GM12878 (cell line): ENCODE measurements at regions not wholly inside any gene's neighbourhood (a gene's known extent, or its start where the extent isn't known, plus 50 kb on each side); places are given as distances from the start of the nearest gene placed in this dataset.

Source experiments
- ATAC-seq: fragments of 200-7000 bp; cut with Tn5 transposase; 3 replicates; pipeline ENCODE4 v1.9.1; 2020; ENCODE audit warnings: mild to moderate bottlenecking, moderate library complexity
- BruUV-seq: library from RNA; stranded (reverse); fragments of 400-500 nt; replicated peaks from 2 replicates; lab custom pipeline; 2021; lab: Mats Ljungman, UMichigan
- CTCF ChIA-PET: fragments of 300-600 bp; sonication (Branson Sonifier 250); formaldehyde crosslinking; extraction: SDS; loops from one replicate; lab custom pipeline; 2021; ENCODE audit warnings: inconsistent platforms; lab: Yijun Ruan, JAX
- POLR2A ChIA-PET: fragments of 350-600 bp; formaldehyde crosslinking; extraction: SDS; loops from one replicate; lab custom pipeline; 2021; ENCODE audit warnings: inconsistent platforms; lab: Charles Lee
- RAD21 ChIA-PET: fragments of 300-600 bp; sonication (Branson Sonifier 250); formaldehyde crosslinking; loops from one replicate; lab custom pipeline; 2023; ENCODE audit warnings: antibody characterized with exemption; ENCODE audit not compliant: unreplicated experiment; lab: Charles Lee
- SMC1A ChIA-PET: fragments of 300-600 bp; sonication (Branson Sonifier 250); formaldehyde crosslinking; loops from one replicate; lab custom pipeline; 2023; ENCODE audit not compliant: unreplicated experiment, uncharacterized antibody; lab: Charles Lee
- DNase-seq: peaks from one replicate; pipeline ENCODE4 v3.0.0-alpha.2; 2011; ENCODE audit warnings: low read depth, low spot score
- FAIRE-seq: peaks from 3 replicates; lab custom pipeline; 2011; peaks lifted over from hg19 to GRCh38; lab: Jason Lieb, UNC
- H2AFZ ChIP-seq: 2 replicates; pipeline ENCODE4 v1.6.0; 2011; ENCODE audit warnings: low read depth, low read length, control low read depth; ENCODE audit not compliant: control insufficient read depth
- H3K27ac ChIP-seq: 2 replicates; pipeline ENCODE4 v1.5.1; 2011; ENCODE audit warnings: control low read depth; ENCODE audit not compliant: control insufficient read depth, insufficient read depth
- H3K27me3 ChIP-seq, 2 experiments: replicated peaks in 1 of 2; 2 replicates each; pipeline versions ENCODE4 v1.6.0 to v1.6.1; 2011; ENCODE audit warnings: low read length in 1 of 2; ENCODE audit not compliant: control insufficient read depth in 2 of 2, insufficient read depth in 2 of 2
- H3K36me3 ChIP-seq, 2 experiments: 2 replicates each; pipeline ENCODE4 v1.5.1; 2011; ENCODE audit warnings: low read length in 1 of 2; ENCODE audit not compliant: control insufficient read depth in 2 of 2, insufficient read depth in 2 of 2
- H3K4me1 ChIP-seq: 2 replicates; pipeline ENCODE4 v1.6.1; 2011; ENCODE audit warnings: mild to moderate bottlenecking, low read length, moderate library complexity, mixed read lengths; ENCODE audit not compliant: control insufficient read depth, insufficient read depth
- H3K4me2 ChIP-seq: 2 replicates; pipeline ENCODE4 v1.6.0; 2011; ENCODE audit warnings: control low read depth; ENCODE audit not compliant: control insufficient read depth, insufficient read depth
- H3K4me3 ChIP-seq: fragments of 200-600 bp; sonication (generic); 2 replicates; pipeline ENCODE4 v1.5.1; 2016
- H3K79me2 ChIP-seq: 2 replicates; pipeline ENCODE4 v1.6.0; 2011; ENCODE audit warnings: low read length; ENCODE audit not compliant: control insufficient read depth, insufficient read depth
- H3K9ac ChIP-seq: 2 replicates; pipeline ENCODE4 v1.8.0; 2011; ENCODE audit warnings: low read length, control low read depth, mixed read lengths; ENCODE audit not compliant: control insufficient read depth, insufficient read depth
- H3K9me3 ChIP-seq: replicated peaks from 3 replicates; pipeline ENCODE4 v1.5.1; 2011; ENCODE audit warnings: mild to moderate bottlenecking, low read length; ENCODE audit not compliant: control insufficient read depth, insufficient read depth
- H4K20me1 ChIP-seq: 2 replicates; pipeline ENCODE4 v1.6.0; 2011; ENCODE audit not compliant: control insufficient read depth, insufficient read depth
- NFXL1 ChIP-seq: fragments of 450-650 bp; IDR thresholded peaks from 2 replicates; pipeline ENCODE4 v1.6.1; 2017; ENCODE audit warnings: antibody characterized with exemption, mild to moderate bottlenecking, borderline replicate concordance
- POLR2A ChIP-seq: IDR thresholded peaks from 2 replicates; pipeline ENCODE4 v1.6.1; 2011; ENCODE audit warnings: low read depth, mild to moderate bottlenecking, low read length
- POLR2AphosphoS2 ChIP-seq: IDR thresholded peaks from 2 replicates; pipeline ENCODE4 v1.6.1; 2011; ENCODE audit warnings: low read depth, mild to moderate bottlenecking, low read length, improper control_type of control experiment, moderate library complexity
- RUNX3 ChIP-seq: IDR thresholded peaks from 2 replicates; pipeline ENCODE4 v1.6.1; 2012; ENCODE audit warnings: low read length, inconsistent platforms
- ZZZ3 ChIP-seq: IDR thresholded peaks from 2 replicates; pipeline ENCODE4 v1.6.1; 2011; ENCODE audit warnings: low read depth; ENCODE audit not compliant: control insufficient read depth, insufficient read length
- in situ Hi-C: fragments of 300-500 bp; cut with MboI; formaldehyde crosslinking; loops from 9 replicates; pipeline ENCODE4 v1.14.3; 2018; ENCODE audit warnings: mixed read lengths
- intact Hi-C: fragments of 100-400 bp; cut with micrococcal nuclease; formaldehyde crosslinking; loops from one replicate; pipeline ENCODE4 v1.14.2; 2022; ENCODE audit not compliant: unreplicated experiment
- TF ChIP-seq, protein P1 (sequence below): fragments of 450-650 bp; IDR thresholded peaks from 2 replicates; pipeline ENCODE4 v1.6.1; 2018; ENCODE audit warnings: borderline replicate concordance, mild to moderate bottlenecking; ENCODE audit not compliant: partially characterized antibody
- TF ChIP-seq, protein P2 (sequence below): IDR thresholded peaks from 2 replicates; pipeline ENCODE4 v1.6.1; 2012; ENCODE audit warnings: low read depth, low read length, improper control_type of control experiment
- TF ChIP-seq, protein P3 (sequence below): IDR thresholded peaks from 2 replicates; pipeline ENCODE4 v1.6.1; 2011; ENCODE audit warnings: mild to moderate bottlenecking, low read depth, low read length, moderate library complexity; ENCODE audit not compliant: insufficient replicate concordance
- TF ChIP-seq, protein P4 (sequence below): fragments of 450-650 bp; formaldehyde crosslinking; IDR thresholded peaks from 2 replicates; pipeline ENCODE4 v1.4.0; 2022; ENCODE audit warnings: mild to moderate bottlenecking, moderate library complexity

DNA sequence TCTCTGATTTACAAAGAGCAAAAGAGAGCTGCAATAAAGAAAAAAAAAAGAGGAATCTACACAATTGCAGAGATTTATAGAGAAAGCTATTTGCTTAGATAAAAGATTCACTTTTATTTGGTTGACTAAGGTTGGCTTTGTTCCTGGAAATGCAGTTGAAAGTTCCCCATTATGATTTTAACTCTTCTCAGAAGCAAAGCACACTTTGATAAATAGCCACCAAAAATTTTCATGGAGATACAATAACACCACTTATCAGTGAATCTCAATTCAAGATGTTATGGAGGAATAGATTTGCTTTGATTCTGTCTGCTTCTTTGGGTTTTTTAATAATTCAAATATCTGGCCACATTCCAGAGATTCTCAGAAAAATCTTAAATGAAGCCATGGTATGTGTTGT lies 88.5 kb upstream of the ANO3 start:
- DNase-seq (no peak), FAIRE-seq (no peak), ATAC-seq (no peak)
- Histone ChIP-seq H3K9me3 (no peaks in the 10 kb centered on the region), H3K27ac (no peak overlapping the region), H4K20me1 (no peaks in the 10 kb centered on the region), H3K9ac (no peak overlapping the region), H3K4me3 (no peak overlapping the region), H3K4me2 (no peak overlapping the region), H3K36me3 (no peaks in the 10 kb centered on the region), H2AFZ (no peak overlapping the region), H3K79me2 (no peaks in the 10 kb centered on the region), H3K27me3 (no peaks in the 10 kb centered on the region), H3K4me1 (no peaks in the 10 kb centered on the region)
- CTCF ChIA-PET: interaction anchor here (0.6 to 0.9 kb wide), 2 partner anchors 9 to 32 kb away, joined by 3 read pairs; no protein-coding TSS in a partner anchor
- SMC1A ChIA-PET: interaction anchor here (1.0 kb wide), 1 partner anchor 26 kb away, joined by 3 read pairs; no protein-coding TSS in a partner anchor
- TF ChIP-seq NFXL1 (no peak), RUNX3 (no peak), ZZZ3 (no peak), POLR2AphosphoS2 (no peak), POLR2A (no peak)
- TF ChIP-seq, protein P1, sequence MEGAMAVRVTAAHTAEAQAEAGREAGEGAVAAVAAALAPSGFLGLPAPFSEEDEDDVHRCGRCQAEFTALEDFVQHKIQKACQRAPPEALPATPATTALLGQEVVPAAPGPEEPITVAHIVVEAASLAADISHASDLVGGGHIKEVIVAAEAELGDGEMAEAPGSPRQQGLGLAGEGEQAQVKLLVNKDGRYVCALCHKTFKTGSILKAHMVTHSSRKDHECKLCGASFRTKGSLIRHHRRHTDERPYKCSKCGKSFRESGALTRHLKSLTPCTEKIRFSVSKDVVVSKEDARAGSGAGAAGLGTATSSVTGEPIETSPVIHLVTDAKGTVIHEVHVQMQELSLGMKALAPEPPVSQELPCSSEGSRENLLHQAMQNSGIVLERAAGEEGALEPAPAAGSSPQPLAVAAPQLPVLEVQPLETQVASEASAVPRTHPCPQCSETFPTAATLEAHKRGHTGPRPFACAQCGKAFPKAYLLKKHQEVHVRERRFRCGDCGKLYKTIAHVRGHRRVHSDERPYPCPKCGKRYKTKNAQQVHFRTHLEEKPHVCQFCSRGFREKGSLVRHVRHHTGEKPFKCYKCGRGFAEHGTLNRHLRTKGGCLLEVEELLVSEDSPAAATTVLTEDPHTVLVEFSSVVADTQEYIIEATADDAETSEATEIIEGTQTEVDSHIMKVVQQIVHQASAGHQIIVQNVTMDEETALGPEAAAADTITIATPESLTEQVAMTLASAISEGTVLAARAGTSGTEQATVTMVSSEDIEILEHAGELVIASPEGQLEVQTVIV: no peak
- TF ChIP-seq, protein P2, sequence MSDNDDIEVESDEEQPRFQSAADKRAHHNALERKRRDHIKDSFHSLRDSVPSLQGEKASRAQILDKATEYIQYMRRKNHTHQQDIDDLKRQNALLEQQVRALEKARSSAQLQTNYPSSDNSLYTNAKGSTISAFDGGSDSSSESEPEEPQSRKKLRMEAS: no peak
- TF ChIP-seq, protein P3, sequence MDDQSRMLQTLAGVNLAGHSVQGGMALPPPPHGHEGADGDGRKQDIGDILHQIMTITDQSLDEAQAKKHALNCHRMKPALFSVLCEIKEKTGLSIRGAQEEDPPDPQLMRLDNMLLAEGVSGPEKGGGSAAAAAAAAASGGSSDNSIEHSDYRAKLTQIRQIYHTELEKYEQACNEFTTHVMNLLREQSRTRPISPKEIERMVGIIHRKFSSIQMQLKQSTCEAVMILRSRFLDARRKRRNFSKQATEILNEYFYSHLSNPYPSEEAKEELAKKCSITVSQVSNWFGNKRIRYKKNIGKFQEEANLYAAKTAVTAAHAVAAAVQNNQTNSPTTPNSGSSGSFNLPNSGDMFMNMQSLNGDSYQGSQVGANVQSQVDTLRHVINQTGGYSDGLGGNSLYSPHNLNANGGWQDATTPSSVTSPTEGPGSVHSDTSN: no peak
- TF ChIP-seq, protein P4, sequence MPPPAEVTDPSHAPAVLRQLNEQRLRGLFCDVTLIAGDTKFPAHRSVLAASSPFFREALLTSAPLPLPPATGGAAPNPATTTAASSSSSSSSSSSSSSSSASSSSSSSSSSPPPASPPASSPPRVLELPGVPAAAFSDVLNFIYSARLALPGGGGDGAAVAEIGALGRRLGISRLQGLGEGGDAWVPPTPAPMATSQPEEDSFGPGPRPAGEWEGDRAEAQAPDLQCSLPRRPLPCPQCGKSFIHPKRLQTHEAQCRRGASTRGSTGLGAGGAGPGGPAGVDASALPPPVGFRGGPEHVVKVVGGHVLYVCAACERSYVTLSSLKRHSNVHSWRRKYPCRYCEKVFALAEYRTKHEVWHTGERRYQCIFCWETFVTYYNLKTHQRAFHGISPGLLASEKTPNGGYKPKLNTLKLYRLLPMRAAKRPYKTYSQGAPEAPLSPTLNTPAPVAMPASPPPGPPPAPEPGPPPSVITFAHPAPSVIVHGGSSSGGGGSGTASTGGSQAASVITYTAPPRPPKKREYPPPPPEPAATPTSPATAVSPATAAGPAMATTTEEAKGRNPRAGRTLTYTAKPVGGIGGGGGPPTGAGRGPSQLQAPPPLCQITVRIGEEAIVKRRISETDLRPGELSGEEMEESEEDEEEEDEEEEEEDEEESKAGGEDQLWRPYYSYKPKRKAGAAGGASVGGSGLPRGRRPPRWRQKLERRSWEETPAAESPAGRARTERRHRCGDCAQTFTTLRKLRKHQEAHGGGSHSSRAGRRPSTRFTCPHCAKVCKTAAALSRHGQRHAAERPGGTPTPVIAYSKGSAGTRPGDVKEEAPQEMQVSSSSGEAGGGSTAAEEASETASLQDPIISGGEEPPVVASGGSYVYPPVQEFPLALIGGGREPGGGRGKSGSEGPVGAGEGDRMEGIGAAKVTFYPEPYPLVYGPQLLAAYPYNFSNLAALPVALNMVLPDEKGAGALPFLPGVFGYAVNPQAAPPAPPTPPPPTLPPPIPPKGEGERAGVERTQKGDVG (CRISPR knock-in tag): no peak
- BruUV-seq: no TSS peak
- POLR2A ChIA-PET: no interaction called here
- intact Hi-C loops (no loop called here), in situ Hi-C loops (no loop called here)
- RAD21 ChIA-PET: no interaction called here
